HG03565 (cell line): ENCODE measurements at regions not wholly inside any gene's neighbourhood (a gene's known extent, or its start where the extent isn't known, plus 50 kb on each side); places are given as distances from the start of the nearest gene placed in this dataset.

Experiments
- ATAC-seq: cut with Tn5 transposase; IDR thresholded peaks from one replicate; pipeline ENCODE4 v1.9.1; 2021; ENCODE audit warnings: mild to moderate bottlenecking, moderate library complexity; ENCODE audit not compliant: unreplicated experiment

DNA sequence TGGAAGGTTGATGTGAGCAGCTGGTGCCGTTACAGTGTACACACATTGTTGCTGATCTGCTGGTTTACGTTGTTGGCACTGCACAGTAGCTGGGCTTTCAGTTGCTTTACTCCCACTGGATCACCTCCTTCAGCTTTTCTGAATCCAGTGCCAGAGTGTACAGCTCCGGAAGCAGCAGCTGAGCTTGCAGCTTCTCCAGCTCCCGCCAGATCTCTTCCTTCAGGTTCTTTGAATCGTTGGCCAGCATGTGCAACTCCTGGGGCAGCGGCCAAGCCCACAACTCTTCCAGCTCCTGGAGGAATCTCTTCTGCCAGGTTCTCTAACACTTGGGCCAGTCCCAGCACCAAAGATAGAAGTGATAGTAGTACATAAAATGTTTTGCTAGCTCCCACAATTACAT lies 149.7 kb upstream of the RRP15 start:
- no peak for ATAC-seq

DNA sequence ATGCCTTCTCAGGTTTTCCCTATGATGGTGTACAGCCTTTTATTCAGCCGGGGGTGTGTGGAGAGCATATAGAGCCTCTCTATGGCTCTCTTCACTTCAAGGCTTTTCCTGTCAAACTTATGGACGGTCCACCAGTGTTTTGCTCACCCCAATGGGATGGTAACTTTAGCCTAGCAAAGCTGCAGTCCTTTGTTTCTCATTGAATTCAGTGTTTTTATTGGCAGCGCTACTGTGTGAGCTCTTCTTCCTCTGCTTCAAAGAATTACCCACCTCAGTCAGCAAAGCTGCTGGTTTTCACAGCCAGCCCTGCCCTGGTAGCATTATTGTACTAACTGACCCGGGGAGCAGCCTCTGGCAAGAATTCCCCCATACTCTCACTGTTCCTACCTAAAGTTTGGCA lies 145.3 kb upstream of the RRP15 start:
- ATAC-seq = no peak

DNA sequence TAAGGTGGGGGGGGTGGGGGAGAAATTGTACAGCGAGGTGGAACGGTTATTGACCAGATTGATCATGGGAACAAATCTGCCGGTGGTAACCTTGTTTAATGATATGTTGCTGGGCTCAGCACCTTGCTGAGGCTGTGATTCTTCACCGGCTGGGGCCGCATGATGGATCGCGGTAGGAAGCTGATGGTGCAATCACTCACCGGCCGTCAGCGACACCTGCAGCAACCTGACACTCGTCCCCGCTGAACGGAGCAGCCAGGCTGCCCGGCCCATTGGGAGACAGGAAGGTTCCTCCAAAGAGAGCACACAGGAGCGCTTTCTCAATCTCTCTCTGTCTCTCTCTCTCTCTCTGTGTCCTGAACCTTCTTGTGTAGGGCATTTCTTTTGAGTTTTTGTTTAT lies 128.5 kb upstream of the RRP15 start:
- no peak for ATAC-seq

DNA sequence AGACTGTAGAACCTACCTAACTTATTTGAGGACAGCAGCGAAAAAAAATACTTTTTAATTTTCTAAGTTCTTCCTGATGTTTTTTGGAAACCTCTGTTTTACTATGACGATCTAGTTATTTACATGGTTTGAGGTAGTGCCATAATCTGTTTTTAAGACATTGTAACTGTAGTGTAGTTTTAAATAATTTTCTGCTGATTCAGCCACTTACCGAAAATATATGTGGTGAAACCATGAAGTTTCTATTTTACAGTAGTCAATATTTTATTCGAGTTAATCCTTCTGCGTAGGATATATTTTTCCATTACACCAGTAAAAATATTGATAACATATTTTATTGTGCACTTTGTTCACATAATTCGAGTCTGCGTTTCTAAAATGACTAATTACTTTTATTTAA lies 121.7 kb upstream of the RRP15 start:
- ATAC-seq = no peak

DNA sequence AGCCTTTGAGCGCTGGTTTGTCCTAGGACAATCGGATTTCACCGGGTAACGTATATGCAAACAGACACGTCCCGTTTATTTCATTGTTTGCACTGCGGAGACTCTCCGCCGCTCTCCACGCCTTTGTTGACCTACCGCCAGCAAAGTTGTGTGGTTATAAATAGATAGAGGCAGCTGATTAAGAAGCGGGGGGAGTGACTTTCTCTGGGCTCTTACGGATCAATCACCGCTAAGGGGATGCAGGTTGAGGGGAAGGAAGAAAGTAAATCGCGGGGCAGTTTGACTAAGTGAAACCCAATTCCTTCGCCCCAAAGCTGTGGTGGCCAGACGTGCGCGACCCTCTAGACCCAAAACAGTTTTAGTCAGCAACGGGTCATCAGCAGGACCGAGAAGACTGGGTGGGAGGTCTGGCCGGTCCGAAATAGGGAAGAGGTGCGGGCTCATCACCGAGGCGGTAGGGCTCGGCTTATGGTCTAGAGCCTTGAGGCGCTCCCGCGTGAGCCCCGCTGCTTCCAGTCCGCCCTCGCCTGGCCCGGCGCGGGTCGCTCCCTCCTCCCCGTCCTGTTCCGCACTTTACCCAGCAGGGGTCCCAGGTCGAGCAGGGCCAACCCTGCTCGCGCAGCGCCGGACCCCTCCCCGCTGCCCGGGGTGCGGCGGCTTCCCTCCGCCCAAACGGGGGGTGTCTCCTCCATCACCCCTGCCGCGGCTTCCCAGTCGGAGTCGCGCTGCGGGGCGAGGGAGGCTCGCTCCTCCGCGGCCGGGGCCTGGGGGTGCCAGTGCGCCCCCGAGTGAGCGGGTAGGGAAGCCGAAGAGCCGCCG lies 120.8 kb upstream of the RRP15 start:
- no peak for ATAC-seq

DNA sequence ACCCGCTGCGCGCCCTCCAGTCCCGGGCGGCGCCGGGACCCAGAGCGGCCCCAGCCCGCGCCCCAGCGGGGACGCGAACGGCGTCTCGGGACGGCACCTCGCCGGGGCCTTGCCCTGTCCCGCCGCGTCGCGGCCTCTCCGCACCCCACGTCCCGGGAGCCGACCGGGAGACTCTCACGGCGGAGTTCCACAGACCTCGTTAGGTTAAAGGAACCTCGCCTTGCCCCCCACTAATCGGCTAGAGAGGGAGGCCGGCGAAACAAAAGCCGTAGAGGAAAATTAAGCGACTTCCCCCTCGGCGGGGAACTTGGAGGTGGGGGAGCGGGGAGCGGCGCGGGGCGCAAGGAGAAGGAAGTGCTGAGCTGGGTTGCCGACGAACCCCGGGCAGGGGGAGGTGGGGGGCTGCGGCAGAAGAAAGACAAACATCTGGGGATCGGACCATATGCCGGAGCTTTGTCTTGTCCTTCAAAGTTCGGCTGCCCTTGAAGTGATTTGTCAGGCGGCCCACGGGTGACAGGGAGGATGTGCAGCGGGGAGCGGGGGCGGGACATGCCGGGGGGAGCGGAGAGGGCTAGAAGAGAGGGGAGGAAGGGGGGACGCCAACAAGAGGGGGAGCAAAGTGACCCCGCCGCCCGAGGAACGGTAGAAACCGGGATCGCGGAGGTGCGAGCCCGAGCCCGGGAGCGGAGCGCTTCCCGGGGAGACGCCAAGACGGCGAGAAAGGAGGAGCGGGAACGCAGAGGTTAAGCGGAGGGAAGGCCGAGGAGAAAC lies 120.0 kb upstream of the RRP15 start:
- ATAC-seq = no peak

DNA sequence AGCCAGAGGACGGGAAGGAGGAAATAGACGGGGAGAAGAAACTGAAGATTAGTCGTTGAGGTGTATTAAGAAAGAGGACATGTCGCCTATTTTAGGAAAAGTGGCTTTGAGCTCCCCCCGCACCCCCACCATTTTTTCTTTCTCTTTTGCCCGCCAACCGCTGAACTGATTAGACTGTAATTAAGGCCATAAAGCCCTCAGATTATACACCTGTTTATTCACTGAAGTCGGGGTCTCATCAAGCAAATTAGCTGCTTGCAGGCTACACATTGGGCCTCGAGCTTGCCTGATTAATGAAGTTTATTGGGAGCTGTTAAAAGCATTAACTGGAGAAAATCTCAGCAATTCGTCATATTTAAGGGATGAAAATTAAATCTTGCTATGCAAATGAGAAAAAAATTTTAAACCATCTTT lies 119.4 kb upstream of the RRP15 start:
- no peak for ATAC-seq

DNA sequence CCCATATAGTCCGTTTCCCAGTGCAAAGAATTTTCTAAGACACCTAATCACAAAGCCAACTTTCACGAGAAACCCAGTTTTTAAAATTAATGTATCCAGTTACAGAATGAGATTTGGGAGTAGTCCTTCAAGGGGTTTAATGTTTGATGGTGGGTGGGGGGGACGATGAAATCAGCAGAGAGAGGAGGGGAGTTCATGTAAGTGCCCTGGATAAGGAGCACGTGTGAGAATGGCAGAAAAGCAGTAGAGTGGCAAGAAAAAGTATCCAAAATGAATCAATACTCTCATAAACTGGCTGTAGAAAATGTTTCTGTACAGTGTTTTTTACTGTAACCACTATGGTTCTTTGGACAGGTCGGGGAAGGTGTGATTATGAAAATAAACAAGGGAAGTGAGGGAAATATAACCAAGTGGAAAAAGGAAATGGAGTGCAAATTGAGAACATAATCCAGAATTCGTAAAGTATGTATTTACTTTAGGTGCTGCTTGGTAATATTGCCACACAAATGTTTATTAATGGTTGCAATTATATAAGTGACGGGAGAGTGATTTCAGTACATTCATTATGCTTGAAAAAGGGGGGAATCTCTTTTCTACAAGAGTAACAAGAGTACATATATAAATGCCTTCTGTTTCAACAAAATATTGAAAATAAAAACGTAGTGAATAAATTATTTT lies 118.7 kb upstream of the RRP15 start:
- ATAC-seq = no peak

DNA sequence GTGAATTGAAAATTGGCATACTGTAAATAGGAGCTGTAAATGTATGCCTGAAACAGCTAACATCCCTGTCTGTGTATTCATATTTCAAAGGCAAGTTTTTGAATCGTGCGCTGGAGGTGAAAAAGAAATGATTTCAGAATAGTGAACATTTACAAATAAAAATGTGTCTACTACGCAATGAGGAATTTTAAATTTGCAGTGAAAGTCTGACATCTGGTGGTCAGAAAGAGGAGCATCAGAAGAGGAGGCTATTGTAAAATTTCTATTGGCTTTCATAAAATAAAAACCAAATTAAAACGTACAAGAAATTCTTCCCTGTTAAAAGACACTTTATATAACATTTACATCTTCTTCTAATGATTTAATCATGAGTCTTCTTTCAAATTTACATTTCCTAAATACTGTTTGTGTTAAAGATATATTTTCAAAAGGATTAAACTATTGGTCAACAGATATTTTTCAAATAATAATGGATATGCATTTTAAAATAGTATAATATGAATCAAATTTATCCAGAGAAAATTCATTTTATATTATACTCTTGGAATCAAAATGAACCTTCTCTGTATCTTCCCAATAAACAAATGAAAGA lies 113.7 kb upstream of the RRP15 start:
- ATAC-seq = peak; percentile 73

DNA sequence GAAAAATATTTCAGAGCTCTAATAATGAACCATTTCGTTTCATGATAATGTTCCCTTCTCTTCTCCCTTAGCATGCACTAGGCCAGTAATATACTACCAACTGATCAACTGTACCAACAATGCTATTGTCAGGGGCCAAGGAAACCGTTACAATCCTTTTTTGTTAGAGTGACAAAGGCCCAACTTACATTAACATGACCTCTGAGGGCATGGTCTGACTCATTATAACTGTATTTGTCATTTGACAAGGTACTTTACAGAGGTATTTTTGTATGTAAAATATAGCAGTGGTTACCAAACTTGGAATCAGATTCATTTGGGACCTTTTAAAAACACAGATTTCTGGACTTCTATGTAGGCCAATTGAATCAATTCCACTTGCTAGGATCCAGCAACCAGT lies 102.6 kb upstream of the RRP15 start:
- ATAC-seq = no peak

DNA sequence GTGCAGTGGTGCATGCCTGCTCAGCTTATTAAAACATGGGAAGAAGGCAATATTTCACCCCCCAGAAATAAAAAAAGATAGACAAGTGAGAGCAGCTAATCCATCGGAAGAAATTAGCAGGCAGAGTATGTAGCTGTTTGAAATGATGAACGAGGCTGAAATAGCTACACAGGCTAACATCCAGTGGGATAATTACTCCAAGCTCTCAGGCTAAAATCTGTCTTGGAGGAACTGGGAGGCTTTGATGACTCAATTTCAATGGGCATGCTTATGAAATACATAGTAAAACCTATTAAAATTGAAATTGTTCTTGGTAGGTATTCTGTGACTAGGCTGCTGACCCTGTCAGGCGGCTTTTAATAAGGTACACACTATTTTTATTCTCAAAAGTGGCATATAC lies 84.1 kb upstream of the RRP15 start:
- ATAC-seq = no peak

DNA sequence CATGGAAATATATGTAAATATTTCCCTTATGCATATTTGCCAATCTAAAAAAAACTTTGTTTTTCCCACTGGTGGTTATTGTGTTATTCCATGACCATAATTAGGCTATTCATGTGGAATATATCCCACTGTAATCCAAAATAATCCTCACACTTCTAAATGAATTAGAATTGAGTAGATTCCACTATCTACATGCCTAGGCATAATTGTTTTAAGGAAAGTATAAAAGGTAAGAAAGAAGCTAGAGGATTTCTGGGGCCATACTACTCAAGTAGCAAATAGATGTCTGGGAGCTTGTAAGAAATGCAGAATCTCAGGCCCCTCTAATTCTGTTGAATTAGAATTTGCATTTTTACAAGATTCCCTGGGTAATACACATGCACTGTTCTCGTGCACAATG lies 83.5 kb upstream of the RRP15 start:
- ATAC-seq = no peak

DNA sequence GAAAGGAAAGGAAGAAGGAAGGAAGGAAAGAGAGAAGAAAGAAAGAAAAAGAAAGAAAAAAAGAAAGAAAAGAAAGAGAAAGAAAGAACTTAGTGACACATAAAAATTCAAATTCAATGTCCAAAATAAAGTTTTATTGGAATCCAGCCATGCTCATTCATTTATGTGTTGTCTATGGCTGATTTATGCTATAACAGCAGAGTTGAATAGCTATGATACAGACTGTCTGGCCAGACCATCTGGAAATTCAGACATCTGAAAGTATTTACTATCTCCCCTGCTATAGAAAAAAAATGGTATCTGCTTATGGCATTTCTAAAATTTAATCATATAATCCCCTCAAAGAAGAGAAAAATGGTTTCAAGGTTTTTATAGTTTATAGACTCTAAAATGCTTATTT lies 79.4 kb upstream of the RRP15 start:
- no peak for ATAC-seq

DNA sequence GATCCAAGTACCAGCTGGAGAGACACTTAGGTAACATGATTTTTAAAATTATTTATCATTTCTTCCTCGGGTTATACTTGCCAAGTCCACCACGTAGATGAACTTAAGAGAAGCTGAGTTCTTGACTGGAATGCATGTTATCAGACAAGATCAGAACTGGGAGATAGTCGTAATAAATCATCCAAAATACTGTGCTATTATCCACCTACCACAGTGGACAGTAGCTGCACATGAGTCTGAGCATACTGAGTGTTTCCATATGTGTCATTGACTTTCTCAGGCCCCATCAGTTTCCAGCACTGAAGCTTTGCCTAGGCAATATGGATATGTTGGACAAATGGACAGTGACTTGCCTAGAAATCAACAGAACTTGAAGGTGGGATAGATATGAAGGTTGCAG lies 77.9 kb upstream of the RRP15 start:
- ATAC-seq = no peak

DNA sequence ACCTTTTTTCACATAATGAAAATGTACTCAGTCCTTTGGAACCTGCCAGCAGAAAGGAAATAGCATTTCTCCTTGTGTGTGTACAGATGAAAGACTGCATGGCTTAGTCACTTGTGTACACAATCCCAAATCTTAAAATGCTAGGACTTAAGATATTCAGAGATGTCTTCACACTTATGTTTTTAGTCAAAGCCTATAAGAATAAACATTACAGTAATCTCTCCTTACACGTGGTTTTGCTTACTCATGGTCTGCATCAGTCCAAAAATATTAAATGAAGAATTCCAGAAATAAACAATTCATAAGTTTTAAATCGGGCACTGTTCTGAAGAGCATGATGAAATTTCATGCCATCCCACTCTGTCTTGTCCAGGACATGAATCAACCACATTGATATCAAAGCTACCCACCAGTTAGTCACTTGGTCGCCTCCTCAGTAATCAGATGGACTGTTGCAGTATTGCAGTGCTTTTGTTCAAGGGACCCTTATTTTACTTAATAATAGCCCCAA lies 75.7 kb upstream of the RRP15 start:
- ATAC-seq = no peak

DNA sequence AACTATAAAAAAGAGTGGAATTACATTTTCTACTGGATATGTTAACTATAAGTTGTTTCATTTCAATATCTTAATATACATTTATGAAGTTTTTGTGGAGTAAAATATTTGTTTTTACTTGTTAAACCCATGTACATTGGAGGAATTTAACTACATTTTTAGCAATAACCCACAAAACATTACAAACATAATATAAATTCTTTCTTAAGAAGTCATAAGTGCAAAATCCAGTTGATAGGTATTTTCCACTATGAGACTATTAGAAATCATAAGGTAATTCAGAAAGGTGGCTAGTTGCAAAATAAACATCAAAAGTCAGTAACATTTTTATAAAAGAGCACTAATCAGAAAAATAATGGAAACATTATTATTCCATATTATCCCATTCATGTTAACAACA lies 73.9 kb upstream of the RRP15 start:
- ATAC-seq = no peak

DNA sequence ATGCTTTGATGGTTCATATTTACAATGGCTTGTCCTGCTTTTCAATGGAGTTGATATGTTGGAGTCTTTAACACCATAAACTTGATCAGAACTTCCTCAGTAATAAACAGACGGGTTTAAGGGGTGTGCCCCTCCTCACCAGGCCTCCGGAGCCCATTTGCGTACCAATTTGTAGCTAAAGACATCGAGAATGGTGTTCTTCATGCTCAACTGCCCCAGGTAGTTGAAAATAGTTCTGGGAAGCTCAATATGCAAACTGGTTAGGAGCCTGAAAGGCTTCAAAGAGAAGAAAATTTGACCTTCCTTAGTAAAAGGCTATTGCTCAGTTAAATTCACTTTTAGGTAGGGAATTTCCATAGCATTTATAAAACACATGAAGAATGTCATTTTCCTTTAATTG lies 68.1 kb upstream of the RRP15 start:
- no peak for ATAC-seq

DNA sequence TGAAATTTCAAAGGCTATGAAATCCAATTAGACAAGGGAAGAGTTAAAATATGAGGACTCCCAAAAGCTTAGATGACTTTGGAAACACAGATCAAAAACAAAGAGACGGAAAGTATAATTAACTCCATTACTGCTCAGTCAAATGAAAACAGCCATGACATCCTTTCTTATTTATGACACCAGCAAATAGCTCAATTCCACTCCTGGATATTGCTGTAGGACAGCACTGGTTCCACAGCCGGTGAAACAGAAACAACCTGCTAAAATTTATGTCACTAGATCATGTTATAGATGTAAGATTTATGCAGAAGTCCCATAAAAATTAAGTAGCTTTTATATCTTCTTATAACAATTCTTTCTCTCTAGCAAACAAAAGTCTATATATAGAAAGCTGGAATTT lies 65.6 kb upstream of the RRP15 start:
- no peak for ATAC-seq

DNA sequence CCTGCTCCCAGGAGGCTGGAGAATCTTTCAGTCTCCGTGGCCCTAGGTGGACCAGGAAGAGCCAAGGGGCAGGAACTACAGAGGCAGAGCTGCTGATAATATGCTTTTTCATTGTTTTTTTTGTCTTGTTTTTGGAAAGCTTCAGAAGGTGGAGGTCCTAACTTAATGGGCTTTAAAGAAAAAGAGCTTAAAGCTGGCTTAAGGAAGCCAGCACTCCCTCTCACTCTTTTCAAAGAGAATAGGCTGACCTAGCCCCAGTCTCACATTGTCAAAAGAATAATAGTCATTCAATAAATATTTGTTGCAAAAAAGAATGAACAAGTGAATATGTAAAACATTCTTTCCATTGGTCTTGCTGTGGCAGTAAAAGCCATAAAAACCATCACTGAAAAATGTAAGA lies 61.0 kb upstream of the RRP15 start:
- no peak for ATAC-seq

DNA sequence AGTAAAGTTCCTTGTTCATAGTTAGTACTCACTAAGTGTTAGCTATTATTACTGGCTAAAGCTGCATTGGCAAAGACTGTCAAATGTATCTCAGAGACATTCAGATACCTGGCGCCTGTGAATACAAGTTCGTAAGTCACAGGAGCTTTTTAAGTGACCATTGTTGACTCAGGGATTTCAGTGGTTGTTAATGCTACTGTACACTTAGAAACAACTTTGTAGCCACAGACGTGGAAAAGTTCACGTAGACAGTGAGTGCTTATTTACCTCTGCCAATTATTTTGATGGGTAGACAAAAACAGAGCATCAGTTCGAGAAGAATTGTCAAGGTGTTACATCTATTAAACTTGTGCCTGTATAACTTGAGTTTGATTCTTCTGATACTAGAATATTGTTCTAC lies 59.1 kb upstream of the RRP15 start:
- no peak for ATAC-seq
